HG03558 (cell line): ENCODE measurements at regions not wholly inside any gene's neighbourhood (a gene's known extent, or its start where the extent isn't known, plus 50 kb on each side); places are given as distances from the start of the nearest gene placed in this dataset.

ENCODE experiments used
- ATAC-seq: cut with Tn5 transposase; IDR thresholded peaks from one replicate; pipeline ENCODE4 v1.9.1; 2021; ENCODE audit warnings: moderate number of reproducible peaks; ENCODE audit not compliant: unreplicated experiment; ENCODE audit errors: extremely low read depth

GRCh38 chr17:77424585-77425344 lies 284.0 kb downstream of the SEC14L1 start:
- no peak for ATAC-seq

GRCh38 chr17:77425348-77425747 lies 284.6 kb downstream of the SEC14L1 start:
- ATAC-seq = no peak

GRCh38 chr17:77425791-77426641 lies 285.2 kb downstream of the SEC14L1 start:
- ATAC-seq = no peak

GRCh38 chr17:77426676-77427386 lies 286.1 kb downstream of the SEC14L1 start:
- ATAC-seq = no peak

- no peak for ATAC-seq
Observed at GRCh38 chr17:77427391-77427991, 286.7 kb downstream of the SEC14L1 start.

GRCh38 chr17:77428020-77428748 lies 287.4 kb downstream of the SEC14L1 start:
- ATAC-seq = no peak

- ATAC-seq = no peak
Observed at GRCh38 chr17:77428749-77429368, 288.1 kb downstream of the SEC14L1 start.

- no peak for ATAC-seq
Observed at GRCh38 chr17:77429369-77429968, 288.7 kb downstream of the SEC14L1 start.

GRCh38 chr17:77429969-77430752 lies 289.4 kb downstream of the SEC14L1 start:
- ATAC-seq = no peak

GRCh38 chr17:77432034-77432661 lies 291.4 kb downstream of the SEC14L1 start:
- ATAC-seq = no peak

- no peak for ATAC-seq
Observed at GRCh38 chr17:77432742-77433141, 292.0 kb downstream of the SEC14L1 start.

GRCh38 chr17:77433385-77434135 lies 292.8 kb downstream of the SEC14L1 start:
- ATAC-seq = no peak

GRCh38 chr17:77434136-77435114 lies 293.7 kb downstream of the SEC14L1 start:
- no peak for ATAC-seq

- ATAC-seq = no peak
Observed at GRCh38 chr17:77435272-77436057, 294.7 kb downstream of the SEC14L1 start.

- ATAC-seq = no peak
Observed at GRCh38 chr17:77436058-77436442, 295.3 kb downstream of the SEC14L1 start.
